Tibial nerve (tissue), 4 donors: ENCODE measurements at regions not wholly inside any gene's neighbourhood (a gene's known extent, or its start where the extent isn't known, plus 50 kb on each side); places are given as distances from the start of the nearest gene placed in this dataset.

Experiments used
- CTCF ChIP-seq, 5 experiments: fragments of 200-600 bp in 3 of 5; fragments of 450-650 bp in 2 of 5; sonication (generic) in 3 of 5; IDR thresholded peaks; one replicate each; pipeline ENCODE4 v1.5.1; 2016 to 2019; ENCODE audit warnings: antibody characterized with exemption in 5 of 5, mild to moderate bottlenecking in 3 of 5, moderate library complexity in 2 of 5
- EP300 ChIP-seq, 2 donors: sonication (generic); formaldehyde crosslinking; IDR thresholded peaks; one replicate each; pipeline ENCODE4 v1.6.1; 2017; ENCODE audit warnings: antibody characterized with exemption in 2 of 2, mild to moderate bottlenecking in 1 of 2
- POLR2A ChIP-seq, 2 donors: fragments of 450-650 bp; IDR thresholded peaks; one replicate each; pipeline ENCODE4 v1.6.1; 2017; ENCODE audit warnings: antibody characterized with exemption in 2 of 2, mild to moderate bottlenecking in 2 of 2, moderate library complexity in 2 of 2

- TF ChIP-seq CTCF (IDR thresholded peaks at IDR 0.05) (no peak), POLR2A (IDR thresholded peaks at IDR 0.05) (no peak), EP300 (IDR thresholded peaks at IDR 0.05) (no peak)
Measured at GRCh38 chr6:28732052-28732451, 191.7 kb downstream of the TRIM27 start.
